Stimulated activated CD4-positive, alpha-beta T cell treated with anti-CD3 and anti-CD28 coated beads, Interleukin-4, amount 100 ng/mL, for 48 hours (primary cell): ENCODE measurements at regions not wholly inside any gene's neighbourhood (a gene's known extent, or its start where the extent isn't known, plus 50 kb on each side); places are given as distances from the start of the nearest gene placed in this dataset.
"Not testable (repeated sequence)": the region's sequence is repeated elsewhere in the genome, so short reads cannot be mapped to it uniquely, and the experiment has no call there.

Source experiments
- DNase-seq, 2 donors: peaks; one replicate each; pipeline ENCODE4 v3.0.0-alpha.2; 2020; ENCODE audit warnings: low read depth in 2 of 2

GRCh38 chr12:131436922-131437705 is 273.8 kb upstream of the SFSWAP start:
- no peak for DNase-seq

DNA sequence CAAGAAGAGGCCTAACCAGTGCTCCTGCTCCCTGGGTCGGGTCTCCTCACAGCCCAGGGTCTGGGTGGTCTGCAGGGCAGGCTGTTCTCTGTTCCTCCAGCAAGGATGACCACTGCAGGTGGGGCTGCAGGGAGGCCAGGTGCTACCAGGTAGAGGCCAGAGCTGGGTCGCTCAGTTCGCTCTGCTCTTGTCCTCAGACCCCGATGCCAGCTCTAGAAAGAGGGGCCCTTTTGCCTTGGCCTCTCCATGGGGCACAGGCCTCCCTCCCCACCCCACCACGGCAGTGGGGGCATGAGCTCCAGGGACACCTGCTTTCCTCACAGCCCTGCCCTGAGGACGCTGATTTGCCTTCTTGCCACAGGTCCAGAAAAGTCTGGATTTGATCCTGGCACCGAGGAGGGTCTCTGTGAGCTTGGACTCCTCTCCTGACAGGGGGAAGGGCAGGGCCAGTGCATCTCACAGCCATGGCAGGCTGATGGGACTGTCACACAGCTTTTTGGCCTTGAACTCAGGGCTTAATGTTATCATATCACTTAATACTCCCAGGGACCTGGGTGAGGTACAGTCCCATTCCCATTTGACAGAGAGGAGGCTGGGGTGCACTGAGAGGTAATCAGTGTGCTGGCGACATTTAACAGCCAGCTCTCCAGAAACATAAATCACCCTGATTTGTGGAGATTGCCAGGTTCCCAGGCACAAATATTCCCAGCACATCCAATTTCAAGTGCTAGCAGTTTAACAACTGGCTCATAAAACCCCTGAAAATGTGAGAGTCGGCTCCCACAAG is 273.0 kb upstream of the SFSWAP start:
- no peak for DNase-seq

DNA sequence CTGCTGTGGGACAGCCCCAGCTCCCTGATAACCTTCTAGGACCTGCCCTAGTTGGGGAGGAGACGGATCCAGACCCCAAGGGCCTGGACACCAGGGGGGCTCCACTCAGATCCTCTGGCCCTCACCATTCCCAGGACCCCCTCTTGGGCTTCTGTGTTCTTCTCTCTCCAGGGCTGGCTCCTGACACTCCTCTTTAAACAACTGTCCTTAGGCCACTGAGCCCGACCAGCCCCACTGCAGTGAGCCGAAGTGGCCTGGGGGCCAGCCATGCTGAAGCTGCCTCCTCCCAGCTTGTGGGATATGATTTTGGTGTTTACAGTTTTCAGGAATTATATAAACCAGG is 272.4 kb upstream of the SFSWAP start:
- not testable (repeated sequence) for DNase-seq

- no peak for DNase-seq
Observed at GRCh38 chr12:131438881-131439280, 272.0 kb upstream of the SFSWAP start.

DNA sequence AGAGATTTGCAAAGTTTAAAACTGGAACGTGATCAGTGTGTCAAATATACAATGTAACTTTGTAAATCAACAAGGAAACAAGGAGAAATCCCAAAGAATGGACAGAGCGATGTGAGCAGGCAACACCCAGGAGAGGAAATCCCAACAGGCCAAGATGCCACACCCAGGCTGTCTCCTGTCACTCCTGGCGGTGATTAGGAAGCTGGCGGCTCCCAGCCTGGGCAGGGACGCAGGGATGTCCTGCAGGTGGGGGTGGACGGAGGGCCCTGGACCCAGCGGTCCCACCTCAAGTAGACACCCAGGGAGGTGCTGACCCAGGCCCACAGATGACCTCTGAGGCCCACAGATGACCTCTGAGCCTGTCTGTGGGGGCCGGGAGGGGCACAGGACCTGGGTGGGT is 271.1 kb upstream of the SFSWAP start:
- not testable (repeated sequence) for DNase-seq

DNA sequence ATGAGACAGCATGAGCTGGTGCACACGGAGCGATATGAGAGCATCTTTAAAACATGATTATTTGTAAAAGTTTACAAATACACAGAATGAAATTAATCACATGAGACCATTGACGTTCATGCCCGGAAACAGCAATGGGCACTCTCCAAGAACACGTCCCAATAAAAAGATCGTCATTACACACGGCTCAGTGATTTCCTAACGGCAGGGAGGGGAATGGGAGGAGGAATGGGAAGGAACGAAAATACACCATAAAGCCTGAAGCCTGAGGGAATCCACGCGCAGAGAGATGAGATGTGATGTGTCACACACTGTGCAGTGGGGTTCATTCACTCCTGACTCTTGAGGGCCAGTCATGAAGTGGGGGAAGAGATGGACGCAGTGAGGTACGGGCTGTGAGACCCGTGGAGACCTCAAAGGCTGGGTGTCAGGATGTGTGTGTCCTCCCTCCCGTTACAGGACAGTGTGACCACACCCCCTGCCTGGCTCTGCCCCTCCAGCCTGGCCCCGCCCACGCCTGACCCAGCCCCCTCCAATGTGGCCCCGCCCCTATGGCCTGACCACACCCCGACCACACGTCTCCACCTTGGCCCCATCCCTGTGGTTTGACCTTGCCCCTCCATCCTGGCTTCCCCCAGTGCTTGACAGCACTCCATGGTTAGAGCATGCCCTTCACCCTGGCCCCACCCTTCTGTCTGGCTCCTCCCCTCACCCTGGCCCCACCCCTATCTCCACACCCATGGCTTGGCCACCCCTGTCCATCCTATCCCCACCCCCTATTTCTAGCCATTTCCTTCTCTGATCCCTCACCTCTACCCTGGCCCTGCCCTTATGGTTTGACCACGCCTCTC is 270.5 kb upstream of the SFSWAP start:
- DNase-seq, result not testable (repeated sequence)

DNA sequence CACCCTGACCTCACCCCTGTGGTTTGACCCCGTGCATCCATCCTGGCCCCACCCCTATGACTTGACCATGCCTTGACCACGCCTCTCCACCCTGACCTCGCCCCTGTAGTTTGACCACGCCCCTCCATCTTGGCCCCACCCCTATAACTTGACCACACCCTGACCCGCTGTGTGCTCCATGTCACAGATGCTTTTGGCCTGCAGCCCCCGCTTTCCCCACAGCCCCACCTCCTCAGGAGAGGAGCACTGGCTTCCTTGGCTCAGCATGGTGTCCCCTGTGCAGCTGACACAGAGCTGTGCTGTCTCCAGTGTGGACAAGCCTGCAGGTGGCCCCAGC is 269.9 kb upstream of the SFSWAP start:
- no peak for DNase-seq

DNA sequence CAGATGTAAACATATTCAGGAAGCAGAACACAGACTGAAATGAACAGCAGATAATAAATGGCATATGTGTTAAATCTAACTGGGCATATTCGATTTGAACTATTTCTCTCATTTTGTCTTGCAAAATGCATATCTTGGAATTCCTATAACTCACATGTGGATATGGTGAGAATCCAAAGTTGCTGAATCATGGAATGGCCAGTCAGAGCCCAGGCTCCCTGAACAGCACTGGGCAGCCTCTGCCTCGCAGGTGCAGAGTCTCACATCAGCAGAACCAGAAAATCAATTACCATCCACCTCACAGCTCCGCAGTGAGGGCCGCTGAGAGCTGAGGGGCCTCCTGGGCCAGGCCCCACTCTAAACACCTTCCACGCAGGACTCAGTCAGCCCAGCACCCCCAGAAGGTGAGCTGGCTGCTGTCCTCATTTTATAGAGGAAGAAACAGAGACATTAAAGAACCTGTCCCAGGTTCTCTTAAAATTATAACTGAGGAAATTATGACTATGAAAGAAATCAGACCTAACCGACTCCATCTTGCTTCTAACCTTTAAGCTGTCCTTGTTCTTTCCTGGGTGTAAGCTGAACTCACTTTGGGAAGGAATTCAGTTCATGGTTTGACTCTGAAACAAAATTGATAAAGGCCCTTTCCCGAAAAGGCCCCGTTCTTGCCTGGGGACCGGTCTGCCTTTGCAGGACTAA is 269.1 kb upstream of the SFSWAP start:
- no peak for DNase-seq

GRCh38 chr12:131442337-131442918 is 268.5 kb upstream of the SFSWAP start:
- DNase-seq, result no peak

DNA sequence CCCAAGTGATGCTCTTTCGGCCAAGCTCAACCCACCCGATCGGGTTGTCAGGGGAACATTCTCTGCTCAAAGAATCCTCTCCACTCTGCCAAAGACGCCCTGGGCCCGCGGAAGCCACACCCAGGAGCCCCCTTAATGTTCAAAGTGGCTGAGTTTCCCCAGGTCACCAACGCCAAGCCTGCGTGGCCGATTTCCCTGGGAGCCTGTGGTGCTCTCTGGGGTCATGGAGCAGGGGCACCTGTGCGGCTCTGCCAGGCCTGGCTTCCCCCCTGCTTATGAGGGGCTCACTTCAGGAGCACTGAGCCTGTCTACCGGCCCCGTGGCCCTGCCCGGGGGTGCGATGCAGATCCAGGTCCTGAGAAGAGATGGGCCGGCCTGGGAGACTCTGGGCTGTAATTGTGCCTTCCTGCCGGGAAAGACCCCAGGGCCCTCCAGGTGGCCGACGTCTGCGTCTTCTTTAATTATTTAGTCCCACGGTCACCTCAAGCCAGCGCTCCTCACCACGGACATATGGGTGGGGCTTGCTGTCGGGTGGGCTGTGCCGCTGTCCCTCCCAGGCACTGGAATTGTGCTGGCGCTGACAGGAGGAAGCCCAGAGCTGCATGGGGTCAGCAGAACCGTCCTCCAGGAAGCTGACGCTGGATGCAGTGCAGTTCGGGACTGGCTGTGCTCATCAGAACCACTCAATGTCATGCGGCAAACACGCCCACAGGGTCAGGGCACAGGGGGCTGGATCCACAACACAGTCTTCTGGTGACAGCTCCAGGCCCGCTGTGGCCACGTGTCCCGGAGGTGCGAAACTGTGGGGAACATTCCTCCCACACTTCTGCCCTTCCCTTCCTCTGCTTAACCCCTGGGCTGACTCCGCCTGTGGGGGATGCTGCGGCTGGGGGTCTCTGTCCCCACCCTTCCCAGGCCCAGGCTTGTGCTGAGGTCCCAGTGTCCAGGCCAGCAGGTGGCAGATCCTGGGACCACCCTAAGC is 267.6 kb upstream of the SFSWAP start:
- no peak for DNase-seq

DNA sequence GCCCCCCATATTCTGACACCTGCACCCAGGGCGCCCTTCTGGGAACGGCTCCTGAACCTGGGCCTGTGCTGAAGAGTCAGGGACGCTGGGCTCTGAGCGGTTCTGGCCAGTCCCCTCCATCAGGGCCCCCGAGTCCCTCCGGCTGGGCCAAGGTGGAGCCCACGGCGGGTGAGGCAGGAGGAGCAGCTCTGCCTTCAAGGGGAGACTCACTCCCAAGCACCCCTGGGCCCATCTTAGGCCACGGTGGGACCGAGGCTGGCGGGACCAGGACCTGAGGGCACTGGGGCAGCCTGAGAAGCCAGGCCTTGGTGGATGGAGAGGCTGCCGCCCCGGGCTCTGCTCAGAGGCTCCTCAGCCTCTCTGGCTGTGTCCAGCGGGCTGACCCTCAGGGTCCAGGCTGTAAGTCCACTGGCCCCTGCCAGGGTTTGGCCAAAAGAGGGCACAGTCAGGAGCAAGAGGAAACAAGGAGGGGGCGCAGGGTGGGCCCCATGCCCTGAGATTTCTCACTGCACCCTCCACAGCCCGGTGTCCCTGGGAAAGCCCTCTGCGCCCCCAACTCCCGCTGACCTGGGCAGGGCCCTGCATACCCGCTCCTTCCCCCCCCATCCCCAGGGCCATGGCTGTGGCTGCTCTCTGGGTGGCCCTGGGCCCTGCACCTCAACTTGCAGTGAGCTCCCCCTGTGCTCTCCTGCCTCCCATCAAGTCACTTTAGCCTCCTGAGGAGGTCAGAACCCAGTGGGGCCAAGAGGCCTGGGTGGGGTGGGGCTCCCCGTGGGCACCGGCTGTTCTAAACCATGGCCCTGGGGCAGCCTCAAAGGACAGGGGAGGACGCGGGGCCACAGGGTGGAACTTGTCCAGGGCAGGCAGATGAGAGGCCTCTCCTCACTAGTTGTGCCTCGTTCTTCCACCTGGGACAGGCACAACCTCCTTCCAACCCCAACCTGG is 266.4 kb upstream of the SFSWAP start:
- no peak for DNase-seq

DNA sequence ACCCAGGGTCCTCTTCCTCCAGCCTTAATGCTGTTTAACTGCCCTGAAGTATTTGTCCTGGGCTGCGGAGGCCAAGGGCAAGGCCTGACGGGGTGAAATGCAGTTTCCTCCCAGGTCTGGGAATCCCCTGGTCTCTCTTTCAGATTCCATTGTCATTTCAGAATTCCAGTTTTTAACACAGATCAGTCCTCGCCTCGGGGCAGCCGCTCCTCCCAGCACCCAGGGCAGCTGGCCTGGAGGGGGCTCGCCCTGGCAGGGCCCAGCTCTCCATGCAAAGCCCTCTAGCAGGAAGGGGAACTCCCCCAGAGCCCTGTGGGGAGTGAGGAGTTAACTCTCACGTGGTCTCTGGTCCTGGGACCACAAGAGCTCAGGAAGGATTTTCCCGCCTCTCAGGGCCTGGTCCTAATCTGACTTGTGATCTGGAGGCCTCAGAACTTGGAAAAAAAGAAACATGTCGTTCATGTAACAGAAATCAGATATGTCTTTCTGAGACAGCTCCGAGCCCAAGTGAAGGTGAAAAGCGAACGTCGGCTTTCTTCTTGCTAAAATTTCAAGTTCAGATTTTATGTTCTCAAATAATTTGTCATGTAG is 265.6 kb upstream of the SFSWAP start:
- DNase-seq, result no peak

DNA sequence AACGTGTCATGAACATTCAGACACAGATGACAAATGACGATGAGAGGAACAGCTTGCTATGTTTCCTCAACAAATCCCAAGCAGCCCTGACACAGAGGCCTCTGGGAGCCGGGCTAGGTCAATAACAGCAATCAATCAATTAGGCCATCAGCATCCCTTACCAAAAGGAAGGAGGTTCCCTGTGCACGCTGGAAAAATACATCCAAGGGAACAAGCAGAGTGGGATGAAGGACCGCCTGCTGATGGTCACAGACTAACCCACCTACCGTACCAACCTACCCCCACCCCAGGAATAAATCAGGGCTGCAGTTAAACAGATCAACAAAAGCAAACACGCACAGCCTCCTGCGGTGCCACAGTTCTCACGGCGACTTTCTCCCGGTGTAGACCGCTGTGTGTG is 265.1 kb upstream of the SFSWAP start:
- DNase-seq, result no peak

GRCh38 chr12:131447636-131448035 is 263.3 kb upstream of the SFSWAP start:
- DNase-seq, result not testable (repeated sequence)

- DNase-seq, result no peak
Observed at GRCh38 chr12:131448254-131448795, 262.6 kb upstream of the SFSWAP start.

DNA sequence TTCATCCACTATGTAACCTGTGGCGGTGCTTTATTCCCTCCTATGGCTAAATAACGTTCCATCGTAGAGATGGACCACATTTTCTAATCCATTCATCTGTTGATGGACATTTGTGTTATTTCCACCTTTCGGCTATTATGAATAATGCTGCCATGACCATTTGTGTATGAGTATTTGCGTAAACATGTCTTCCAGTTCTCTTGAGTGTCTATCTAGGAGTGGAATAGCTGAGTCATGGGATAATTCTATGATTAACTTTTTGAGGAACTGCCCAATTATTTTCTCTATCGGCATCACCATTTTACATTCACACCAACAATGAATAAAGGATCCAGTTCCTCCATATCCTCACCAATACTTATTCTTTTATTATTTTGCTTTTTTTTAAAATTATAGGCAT is 261.9 kb upstream of the SFSWAP start:
- no peak for DNase-seq

- DNase-seq, result peak; percentile 20 to 41
Observed at GRCh38 chr12:131452444-131452860, 258.4 kb upstream of the SFSWAP start.
